Sigmoid colon (tissue), 4 donors: ENCODE measurements at regions not wholly inside any gene's neighbourhood (a gene's known extent, or its start where the extent isn't known, plus 50 kb on each side); places are given as distances from the start of the nearest gene placed in this dataset.

Experiments used
- EP300 ChIP-seq, 4 donors: sonication (generic); formaldehyde crosslinking; IDR thresholded peaks; one replicate each; pipeline ENCODE4 v1.6.1; 2017; ENCODE audit warnings: antibody characterized with exemption in 4 of 4
- POLR2A ChIP-seq, 2 donors: fragments of 450-650 bp; IDR thresholded peaks; one replicate each; pipeline ENCODE4 v1.6.1; 2016; ENCODE audit warnings: antibody characterized with exemption in 2 of 2, mild to moderate bottlenecking in 2 of 2, moderate library complexity in 2 of 2
- TF ChIP-seq, protein P1 (sequence below), 4 experiments: fragments of 450-650 bp in 3 of 4; fragments of 200-600 bp in 1 of 4; IDR thresholded peaks; one replicate each; pipeline ENCODE4 v1.5.1; 2016 to 2019; ENCODE audit warnings: antibody characterized with exemption in 4 of 4, mild to moderate bottlenecking in 3 of 4, moderate library complexity in 2 of 4

DNA sequence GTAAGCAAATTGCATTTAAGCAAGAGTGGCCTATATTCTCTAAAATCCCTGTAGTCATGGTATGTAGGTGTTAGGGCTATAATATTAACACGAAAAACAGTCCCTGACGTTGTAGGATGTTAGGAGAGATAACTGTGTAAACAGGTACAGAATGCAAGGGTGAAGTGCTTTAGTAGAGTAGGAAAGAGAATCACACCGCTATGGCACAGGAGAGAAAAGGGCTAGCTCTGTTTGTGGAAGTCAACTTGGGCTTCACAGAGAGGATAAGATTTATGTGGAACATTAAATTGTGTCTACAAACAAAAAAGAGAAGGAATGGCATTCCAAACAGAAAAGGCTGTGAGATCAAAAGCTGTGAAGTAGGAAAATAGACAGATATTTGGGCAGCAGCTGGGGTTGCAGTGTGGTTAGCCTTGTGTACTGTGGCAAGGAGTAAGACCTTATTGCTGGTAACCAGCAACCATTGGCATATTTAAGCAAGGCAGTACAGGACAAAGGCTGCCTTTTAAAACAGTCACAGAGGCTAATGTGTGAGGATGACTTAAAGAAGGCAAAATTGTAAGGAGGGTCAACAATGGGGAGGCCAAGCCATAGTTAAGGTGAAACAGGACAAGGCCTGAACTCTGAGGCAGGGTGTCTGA, 337.5 kb upstream of the ADAMTSL1 start:
- TF ChIP-seq POLR2A (IDR thresholded peaks at IDR 0.05): no peak
- TF ChIP-seq, protein P1, sequence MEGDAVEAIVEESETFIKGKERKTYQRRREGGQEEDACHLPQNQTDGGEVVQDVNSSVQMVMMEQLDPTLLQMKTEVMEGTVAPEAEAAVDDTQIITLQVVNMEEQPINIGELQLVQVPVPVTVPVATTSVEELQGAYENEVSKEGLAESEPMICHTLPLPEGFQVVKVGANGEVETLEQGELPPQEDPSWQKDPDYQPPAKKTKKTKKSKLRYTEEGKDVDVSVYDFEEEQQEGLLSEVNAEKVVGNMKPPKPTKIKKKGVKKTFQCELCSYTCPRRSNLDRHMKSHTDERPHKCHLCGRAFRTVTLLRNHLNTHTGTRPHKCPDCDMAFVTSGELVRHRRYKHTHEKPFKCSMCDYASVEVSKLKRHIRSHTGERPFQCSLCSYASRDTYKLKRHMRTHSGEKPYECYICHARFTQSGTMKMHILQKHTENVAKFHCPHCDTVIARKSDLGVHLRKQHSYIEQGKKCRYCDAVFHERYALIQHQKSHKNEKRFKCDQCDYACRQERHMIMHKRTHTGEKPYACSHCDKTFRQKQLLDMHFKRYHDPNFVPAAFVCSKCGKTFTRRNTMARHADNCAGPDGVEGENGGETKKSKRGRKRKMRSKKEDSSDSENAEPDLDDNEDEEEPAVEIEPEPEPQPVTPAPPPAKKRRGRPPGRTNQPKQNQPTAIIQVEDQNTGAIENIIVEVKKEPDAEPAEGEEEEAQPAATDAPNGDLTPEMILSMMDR (IDR thresholded peaks at IDR 0.05): no peak
- TF ChIP-seq EP300 (IDR thresholded peaks at IDR 0.05): no peak
